GM20000 (cell line): ENCODE measurements at regions not wholly inside any gene's neighbourhood (a gene's known extent, or its start where the extent isn't known, plus 50 kb on each side); places are given as distances from the start of the nearest gene placed in this dataset.

Source experiments
- DNase-seq: peaks from one replicate; pipeline ENCODE4 v3.0.0; 2012; ENCODE audit warnings: low spot score
- TF ChIP-seq, protein P1 (sequence below): IDR thresholded peaks from 2 replicates; pipeline ENCODE4 v1.5.1; 2012; ENCODE audit warnings: mild to moderate bottlenecking, control low read depth; ENCODE audit errors: extremely low read depth, missing control alignments

DNA sequence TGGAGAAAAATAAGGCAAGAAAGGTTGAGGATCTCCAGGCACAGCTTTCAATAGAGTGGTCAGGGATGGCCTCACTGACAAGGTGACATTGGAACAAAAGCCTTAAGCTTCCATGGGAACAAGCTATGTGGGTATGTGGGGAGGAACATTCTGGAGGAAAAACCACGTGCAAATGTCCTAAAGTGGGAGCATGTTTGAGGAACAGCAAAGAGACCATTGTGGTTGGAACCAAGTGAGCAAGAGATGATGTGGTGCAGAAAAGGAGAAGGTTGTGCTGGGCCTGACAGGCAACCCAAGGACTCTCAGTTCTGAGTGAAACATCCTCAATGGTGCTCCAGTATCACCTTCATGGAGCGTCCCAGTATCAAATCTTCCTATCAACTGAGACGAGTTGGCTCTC, 184.0 kb downstream of the CAND1 start:
- DNase-seq, result no peak
- TF ChIP-seq, protein P1, sequence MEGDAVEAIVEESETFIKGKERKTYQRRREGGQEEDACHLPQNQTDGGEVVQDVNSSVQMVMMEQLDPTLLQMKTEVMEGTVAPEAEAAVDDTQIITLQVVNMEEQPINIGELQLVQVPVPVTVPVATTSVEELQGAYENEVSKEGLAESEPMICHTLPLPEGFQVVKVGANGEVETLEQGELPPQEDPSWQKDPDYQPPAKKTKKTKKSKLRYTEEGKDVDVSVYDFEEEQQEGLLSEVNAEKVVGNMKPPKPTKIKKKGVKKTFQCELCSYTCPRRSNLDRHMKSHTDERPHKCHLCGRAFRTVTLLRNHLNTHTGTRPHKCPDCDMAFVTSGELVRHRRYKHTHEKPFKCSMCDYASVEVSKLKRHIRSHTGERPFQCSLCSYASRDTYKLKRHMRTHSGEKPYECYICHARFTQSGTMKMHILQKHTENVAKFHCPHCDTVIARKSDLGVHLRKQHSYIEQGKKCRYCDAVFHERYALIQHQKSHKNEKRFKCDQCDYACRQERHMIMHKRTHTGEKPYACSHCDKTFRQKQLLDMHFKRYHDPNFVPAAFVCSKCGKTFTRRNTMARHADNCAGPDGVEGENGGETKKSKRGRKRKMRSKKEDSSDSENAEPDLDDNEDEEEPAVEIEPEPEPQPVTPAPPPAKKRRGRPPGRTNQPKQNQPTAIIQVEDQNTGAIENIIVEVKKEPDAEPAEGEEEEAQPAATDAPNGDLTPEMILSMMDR, result no peak

DNA sequence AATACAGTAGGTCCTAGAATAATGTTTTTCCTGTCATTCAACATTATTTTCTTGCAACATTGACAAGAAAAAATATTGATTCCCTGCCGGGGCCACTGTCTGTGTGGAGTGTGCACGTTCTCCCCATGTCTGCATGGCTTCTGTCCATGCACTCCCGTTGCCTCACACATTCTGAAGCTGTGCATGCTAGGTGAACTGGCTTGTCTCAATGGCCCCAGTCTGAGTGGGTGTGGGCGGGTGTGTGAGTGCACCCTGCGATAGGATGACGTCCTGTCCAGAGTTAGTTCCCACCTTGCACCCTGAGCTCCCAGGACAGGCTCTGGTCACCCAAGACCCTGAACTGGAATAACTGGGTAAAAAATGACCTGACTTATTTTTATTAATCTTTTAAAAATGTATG, 186.1 kb downstream of the CAND1 start:
- TF ChIP-seq, protein P1, result no peak
- DNase-seq, result no peak

DNA sequence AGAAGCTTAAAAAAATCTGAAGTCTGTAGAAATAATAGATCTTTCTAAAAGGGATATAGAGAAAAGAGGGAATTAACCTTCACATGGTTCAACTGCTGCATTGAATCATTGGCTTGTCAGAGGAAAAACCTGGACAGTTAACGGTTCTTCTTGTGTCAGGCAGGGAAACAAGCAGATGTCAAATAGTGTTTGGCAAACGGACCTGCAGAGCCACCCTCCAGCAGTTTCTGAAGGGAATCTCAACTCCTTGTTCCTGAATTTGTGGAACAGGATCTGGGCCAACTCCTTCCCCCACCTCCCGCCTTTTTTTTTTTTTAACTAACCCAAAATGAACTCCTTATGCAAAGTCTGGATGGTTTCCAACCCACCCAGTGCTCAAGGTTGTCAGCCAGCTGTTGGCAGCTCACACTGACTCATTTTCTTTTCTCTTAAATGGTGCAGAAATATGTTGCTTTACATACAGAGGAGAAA, 187.3 kb downstream of the CAND1 start:
- TF ChIP-seq, protein P1, result no peak
- DNase-seq, result no peak

DNA sequence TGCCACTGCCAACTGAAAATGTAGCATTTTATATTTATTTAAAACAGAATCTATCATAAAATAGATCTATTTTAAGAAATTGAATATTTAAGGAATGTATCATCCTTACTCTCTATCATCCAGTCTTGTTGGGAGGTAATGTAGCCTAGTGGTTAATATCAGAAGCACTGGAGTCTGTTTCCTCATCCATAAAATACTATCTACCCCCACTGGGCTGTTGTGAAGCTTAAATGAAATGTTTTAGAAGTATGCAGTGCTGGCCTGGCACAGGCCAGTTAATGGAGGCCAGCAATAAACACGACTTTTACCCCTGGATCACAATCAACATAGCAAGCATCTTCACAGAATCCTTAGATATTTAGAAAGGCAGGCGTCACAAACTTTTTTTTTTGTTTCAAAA, 188.0 kb downstream of the CAND1 start:
- no peak for DNase-seq
- TF ChIP-seq, protein P1, result no peak

DNA sequence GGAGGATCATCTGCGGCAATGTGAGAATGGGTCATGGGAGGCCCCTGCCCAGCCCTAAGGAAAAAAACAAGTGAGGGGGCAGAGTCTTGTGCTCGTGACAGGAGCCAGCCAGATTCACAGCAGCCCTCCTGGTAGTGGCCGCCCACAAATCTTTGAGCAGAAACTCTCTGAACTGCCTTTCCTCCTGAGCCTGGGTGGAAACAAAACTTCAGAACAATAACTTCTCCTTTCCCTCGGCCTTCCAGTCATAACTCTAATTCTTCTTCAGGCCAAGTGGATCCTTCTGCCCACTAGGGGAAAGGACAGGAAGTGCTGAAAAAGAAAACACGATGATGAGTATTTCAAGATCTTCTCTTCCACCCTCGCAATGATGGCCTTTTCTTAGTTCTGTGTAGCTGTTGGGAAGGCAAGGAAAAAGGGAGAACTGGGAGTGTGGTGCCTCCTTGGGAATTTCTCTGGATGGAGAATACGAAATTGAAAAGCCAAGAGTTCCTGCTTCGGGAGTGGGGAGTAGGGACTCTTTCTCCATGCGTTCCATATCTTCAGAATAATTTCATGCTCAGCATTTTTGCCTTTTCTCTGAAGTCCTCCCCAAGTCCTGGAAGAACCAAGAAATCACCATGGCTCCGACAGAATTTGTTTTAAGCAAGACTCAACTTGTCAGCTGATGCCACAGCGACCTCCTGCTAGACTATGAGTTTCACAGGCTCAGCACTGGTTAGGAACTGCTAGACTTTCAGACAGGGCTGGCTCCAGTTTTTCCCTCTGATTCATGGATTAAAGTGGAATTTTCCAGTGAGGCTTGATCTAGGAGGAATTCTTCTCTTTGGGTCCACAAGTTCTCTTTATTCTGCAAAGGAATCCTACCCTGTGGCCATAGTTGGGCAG, 188.9 kb downstream of the CAND1 start:
- TF ChIP-seq, protein P1, result no peak
- no peak for DNase-seq

DNA sequence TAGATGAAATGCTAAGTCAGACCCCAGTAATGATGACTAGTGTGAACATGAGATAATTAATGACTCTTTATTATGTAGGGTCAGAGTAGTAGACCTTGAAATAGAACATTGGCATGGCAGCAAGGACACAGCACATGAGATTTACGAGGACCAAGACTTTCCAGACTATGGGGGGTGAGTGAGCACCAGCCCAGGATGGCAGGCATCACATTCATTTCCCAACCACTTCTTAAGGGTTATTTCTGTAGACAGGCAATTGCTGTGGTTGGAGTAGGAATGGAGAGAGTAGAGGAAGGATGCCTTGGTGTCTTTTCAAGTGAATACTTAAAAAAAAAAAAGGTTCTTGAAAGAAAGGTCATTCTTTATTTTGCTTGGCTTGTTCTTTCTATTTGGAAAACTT, 189.4 kb upstream of the DYRK2 start:
- TF ChIP-seq, protein P1, result no peak
- no peak for DNase-seq

DNA sequence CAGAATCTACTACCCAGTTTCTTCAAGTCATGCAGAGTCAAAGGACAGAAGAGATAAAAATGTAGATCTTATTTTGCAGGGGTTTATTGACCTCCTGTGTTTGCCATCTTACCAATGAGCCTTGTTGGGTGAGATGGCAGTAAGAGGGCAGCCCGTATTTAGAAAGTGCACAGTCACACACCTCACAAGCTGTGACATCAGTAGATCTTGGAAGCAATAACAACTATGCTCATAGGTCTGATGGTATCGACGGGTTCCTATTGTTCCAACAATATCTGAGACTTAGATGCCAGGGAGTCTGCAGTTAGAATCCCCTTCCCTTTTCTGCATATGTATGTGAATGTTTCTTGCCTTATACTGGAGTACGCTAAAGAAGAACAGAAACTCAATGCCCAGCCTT, 189.0 kb upstream of the DYRK2 start:
- DNase-seq, result no peak
- TF ChIP-seq, protein P1, result no peak
